ENCODE measurements at regions not wholly inside any gene's neighbourhood (a gene's known extent, or its start where the extent isn't known, plus 50 kb on each side); places are given as distances from the start of the nearest gene placed in this dataset.

- no peak for DNase-seq
- Mint-ChIP-seq H3K27ac (ENCODE audit: unreplicated experiment) (no peak overlapping the region), H3K9me3 (ENCODE audit: low read depth, unreplicated experiment) (no peaks in the 10 kb centered on the region), H3K27me3 (ENCODE audit: unreplicated experiment) (no peaks in the 10 kb centered on the region), H3K4me1 (ENCODE audit: low read depth, unreplicated experiment) (peaks cover 23% of the 10 kb centered on the region), H3K36me3 (ENCODE audit: insufficient read depth, unreplicated experiment) (no peaks in the 10 kb centered on the region), H3K4me3 (ENCODE audit: low read depth, unreplicated experiment) (no peak overlapping the region)
- CTCF ChIA-PET, result no interaction called here
- no TSS peak for BruUV-seq (replicated peaks)
- TF ChIP-seq CTCF (IDR thresholded peaks at IDR 0.05; ENCODE audit: unreplicated experiment), result no peak
- intact Hi-C loops (cut with micrococcal nuclease; ENCODE audit: unreplicated experiment), result no loop called here
These were observed 50.6 kb upstream of the SLC45A1 start for GRCh38 chr1:8267307-8267706.

- DNase-seq, result no peak
- TF ChIP-seq CTCF (IDR thresholded peaks at IDR 0.05; ENCODE audit: unreplicated experiment), result no peak
- H3K27me3 Mint-ChIP-seq (ENCODE audit: unreplicated experiment), result no peaks in the 10 kb centered on the region
- peaks cover 23% of the 10 kb centered on the region for H3K4me1 Mint-ChIP-seq (ENCODE audit: low read depth, unreplicated experiment)
- no peak overlapping the region for H3K27ac Mint-ChIP-seq (ENCODE audit: unreplicated experiment)
- CTCF ChIA-PET, result interaction anchor here (0.5 to 0.7 kb wide), 4 partner anchors 97 to 1393 kb away, joined by 3 to 5 read pairs (median 4); no protein-coding TSS in a partner anchor
- no peaks in the 10 kb centered on the region for H3K36me3 Mint-ChIP-seq (ENCODE audit: insufficient read depth, unreplicated experiment)
- no peak overlapping the region for H3K4me3 Mint-ChIP-seq (ENCODE audit: low read depth, unreplicated experiment)
- intact Hi-C loops (cut with micrococcal nuclease; ENCODE audit: unreplicated experiment), result no loop called here
- no peaks in the 10 kb centered on the region for H3K9me3 Mint-ChIP-seq (ENCODE audit: low read depth, unreplicated experiment)
- no TSS peak for BruUV-seq (replicated peaks)
These were observed 51.3 kb upstream of the SLC45A1 start for GRCh38 chr1:8266436-8267165.

GRCh38 chr1:8263791-8264190, 54.1 kb upstream of the SLC45A1 start:
- H3K27ac Mint-ChIP-seq (ENCODE audit: unreplicated experiment), result no peak overlapping the region
- DNase-seq, result no peak
- CTCF ChIA-PET, result interaction anchor here (0.6 kb wide), 1 partner anchor 126 kb away, joined by 5 read pairs; no protein-coding TSS in a partner anchor
- intact Hi-C loops (cut with micrococcal nuclease; ENCODE audit: unreplicated experiment), result no loop called here
- H3K4me1 Mint-ChIP-seq (ENCODE audit: low read depth, unreplicated experiment), result peaks cover 35% of the 10 kb centered on the region
- BruUV-seq (replicated peaks), result no TSS peak
- H3K27me3 Mint-ChIP-seq (ENCODE audit: unreplicated experiment), result no peaks in the 10 kb centered on the region
- no peak overlapping the region for H3K4me3 Mint-ChIP-seq (ENCODE audit: low read depth, unreplicated experiment)
- no peaks in the 10 kb centered on the region for H3K9me3 Mint-ChIP-seq (ENCODE audit: low read depth, unreplicated experiment)
- no peak for TF ChIP-seq CTCF (IDR thresholded peaks at IDR 0.05; ENCODE audit: unreplicated experiment)
- H3K36me3 Mint-ChIP-seq (ENCODE audit: insufficient read depth, unreplicated experiment), result peaks cover 6% of the 10 kb centered on the region

DNA sequence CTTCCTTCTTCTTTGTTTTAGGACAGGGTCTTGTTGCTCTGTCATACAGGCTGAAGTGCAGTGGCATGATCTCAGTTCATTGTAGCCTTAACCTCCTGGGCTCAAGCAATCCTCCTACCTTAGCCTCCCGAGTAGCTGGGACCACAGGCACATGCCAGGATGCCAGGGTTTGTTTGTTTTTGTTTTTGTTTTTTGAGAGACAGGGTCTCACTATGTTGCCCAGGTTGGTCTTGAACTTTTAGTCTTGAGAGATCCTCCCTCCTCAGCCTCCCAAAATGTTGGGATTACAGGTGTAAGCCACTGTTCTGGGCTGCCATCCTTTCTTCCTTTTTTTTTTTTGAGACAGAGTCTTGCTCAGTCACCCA, 56.5 kb upstream of the SLC45A1 start:
- Mint-ChIP-seq H3K4me3 (ENCODE audit: low read depth, unreplicated experiment) (no peak overlapping the region), H3K27ac (ENCODE audit: unreplicated experiment) (no peak overlapping the region), H3K36me3 (ENCODE audit: insufficient read depth, unreplicated experiment) (peaks cover 17% of the 10 kb centered on the region), H3K4me1 (ENCODE audit: low read depth, unreplicated experiment) (peaks cover 39% of the 10 kb centered on the region), H3K27me3 (ENCODE audit: unreplicated experiment) (no peaks in the 10 kb centered on the region), H3K9me3 (ENCODE audit: low read depth, unreplicated experiment) (peaks cover under 1% of the 10 kb centered on the region)
- CTCF ChIA-PET, result no interaction called here
- no peak for DNase-seq
- no peak for TF ChIP-seq CTCF (IDR thresholded peaks at IDR 0.05; ENCODE audit: unreplicated experiment)
- intact Hi-C loops (cut with micrococcal nuclease; ENCODE audit: unreplicated experiment), result no loop called here
- BruUV-seq (replicated peaks), result no TSS peak

Data from Calu3 (cell line).